ENCODE measurements at regions not wholly inside any gene's neighbourhood (a gene's known extent, or its start where the extent isn't known, plus 50 kb on each side); places are given as distances from the start of the nearest gene placed in this dataset.

- no peak overlapping the region for H3K4me3 ChIP-seq (ENCODE audit: insufficient read depth, low read length)
- H4K20me1 ChIP-seq (ENCODE audit: insufficient read depth, low read length), result no peaks in the 10 kb centered on the region
These were observed 160.2 kb downstream of the ZPLD1 start for GRCh38 chr3:102595057-102595456.

GRCh38 chr3:102599819-102600576, 165.2 kb downstream of the ZPLD1 start:
- Histone ChIP-seq H3K4me1 (ENCODE audit: insufficient read depth, low read length) (no peaks in the 10 kb centered on the region), H3K27me3 (ENCODE audit: insufficient read depth, low read length) (no peaks in the 10 kb centered on the region), H3K4me3 (ENCODE audit: insufficient read depth, low read length) (no peak overlapping the region), H4K20me1 (ENCODE audit: insufficient read depth, low read length) (no peaks in the 10 kb centered on the region), H3K36me3 (ENCODE audit: insufficient read depth, low read length) (no peaks in the 10 kb centered on the region), H3K9me3 (ENCODE audit: low read depth, low read length) (no peaks in the 10 kb centered on the region), H2AFZ (ENCODE audit: low read length) (no peak overlapping the region), H3K4me2 (ENCODE audit: insufficient read depth, low read length) (no peak overlapping the region), H3K27ac (ENCODE audit: low read depth, low read length) (no peak overlapping the region), H3K79me2 (ENCODE audit: insufficient read depth, low read length) (no peaks in the 10 kb centered on the region)
- TF ChIP-seq CTCF (IDR thresholded peaks at IDR 0.05; ENCODE audit: extremely low read depth, low read depth, low read length), result no peak
- DNase-seq (ENCODE audit: insufficient read length, low spot score, missing footprints), result no peak

More at GRCh38 chr3:102595057-102595456, 160.2 kb downstream of the ZPLD1 start:
- H2AFZ ChIP-seq (ENCODE audit: low read length), result no peak overlapping the region
- no peaks in the 10 kb centered on the region for H3K36me3 ChIP-seq (ENCODE audit: insufficient read depth, low read length)
- no peaks in the 10 kb centered on the region for H3K4me1 ChIP-seq (ENCODE audit: insufficient read depth, low read length)
- no peak for DNase-seq (ENCODE audit: insufficient read length, low spot score, missing footprints)
- H3K79me2 ChIP-seq (ENCODE audit: insufficient read depth, low read length), result no peaks in the 10 kb centered on the region
- no peak overlapping the region for H3K4me2 ChIP-seq (ENCODE audit: insufficient read depth, low read length)
- no peak overlapping the region for H3K27ac ChIP-seq (ENCODE audit: low read depth, low read length)
- H3K27me3 ChIP-seq (ENCODE audit: insufficient read depth, low read length), result no peaks in the 10 kb centered on the region
- TF ChIP-seq CTCF (IDR thresholded peaks at IDR 0.05; ENCODE audit: extremely low read depth, low read depth, low read length), result no peak
- no peaks in the 10 kb centered on the region for H3K9me3 ChIP-seq (ENCODE audit: low read depth, low read length)

DNA sequence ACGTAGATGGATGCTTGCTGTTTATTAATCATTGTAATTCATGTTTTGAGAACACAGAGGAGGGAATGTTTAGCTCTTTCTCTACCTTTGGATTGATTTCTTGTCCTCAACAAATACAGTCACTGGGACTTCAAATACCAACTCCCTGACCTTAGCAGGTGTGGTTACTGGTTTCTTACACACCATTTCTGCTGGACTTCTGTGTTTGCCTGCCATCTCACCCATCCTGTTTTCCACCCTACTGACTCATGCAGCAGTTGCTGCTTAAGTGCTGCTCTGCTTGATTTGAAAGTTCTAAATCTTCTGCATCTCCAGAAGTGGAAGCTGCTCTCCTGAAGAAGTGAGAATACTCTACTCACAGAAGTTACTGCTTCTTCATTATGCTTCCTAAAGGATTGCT, 170.3 kb downstream of the ZPLD1 start:
- no peaks in the 10 kb centered on the region for H3K27me3 ChIP-seq (ENCODE audit: insufficient read depth, low read length)
- H2AFZ ChIP-seq (ENCODE audit: low read length), result no peak overlapping the region
- H3K4me2 ChIP-seq (ENCODE audit: insufficient read depth, low read length), result no peak overlapping the region
- H3K4me1 ChIP-seq (ENCODE audit: insufficient read depth, low read length), result no peaks in the 10 kb centered on the region
- H3K36me3 ChIP-seq (ENCODE audit: insufficient read depth, low read length), result no peaks in the 10 kb centered on the region
- no peaks in the 10 kb centered on the region for H4K20me1 ChIP-seq (ENCODE audit: insufficient read depth, low read length)
- H3K9me3 ChIP-seq (ENCODE audit: low read depth, low read length), result no peaks in the 10 kb centered on the region
- no peak for TF ChIP-seq CTCF (IDR thresholded peaks at IDR 0.05; ENCODE audit: extremely low read depth, low read depth, low read length)
- H3K79me2 ChIP-seq (ENCODE audit: insufficient read depth, low read length), result no peaks in the 10 kb centered on the region
- DNase-seq (ENCODE audit: insufficient read length, low spot score, missing footprints), result no peak
- no peak overlapping the region for H3K4me3 ChIP-seq (ENCODE audit: insufficient read depth, low read length)
- H3K27ac ChIP-seq (ENCODE audit: low read depth, low read length), result no peak overlapping the region

DNA sequence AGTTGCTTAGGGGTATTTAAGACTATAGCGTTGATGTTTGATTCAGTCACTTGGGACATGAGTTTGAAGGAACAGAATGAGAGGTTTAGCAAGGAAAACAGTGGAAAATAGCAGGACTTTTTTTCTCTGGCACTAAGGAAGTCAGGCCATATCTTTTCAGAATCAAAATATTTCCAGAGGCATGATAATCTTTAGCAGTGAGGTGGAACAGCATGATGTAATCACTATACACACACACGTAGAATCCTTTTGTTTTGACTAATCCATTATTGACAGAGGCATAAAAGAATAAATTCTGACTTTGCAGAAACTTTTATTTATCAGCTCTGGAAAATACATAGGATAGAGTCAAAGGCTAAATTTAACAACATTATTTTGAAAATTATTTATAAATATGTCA, 174.1 kb downstream of the ZPLD1 start:
- H3K4me1 ChIP-seq (ENCODE audit: insufficient read depth, low read length), result no peaks in the 10 kb centered on the region
- no peak overlapping the region for H3K4me2 ChIP-seq (ENCODE audit: insufficient read depth, low read length)
- H4K20me1 ChIP-seq (ENCODE audit: insufficient read depth, low read length), result no peaks in the 10 kb centered on the region
- H3K9me3 ChIP-seq (ENCODE audit: low read depth, low read length), result no peaks in the 10 kb centered on the region
- H3K36me3 ChIP-seq (ENCODE audit: insufficient read depth, low read length), result no peaks in the 10 kb centered on the region
- H2AFZ ChIP-seq (ENCODE audit: low read length), result no peak overlapping the region
- TF ChIP-seq CTCF (IDR thresholded peaks at IDR 0.05; ENCODE audit: extremely low read depth, low read depth, low read length), result no peak
- no peak overlapping the region for H3K4me3 ChIP-seq (ENCODE audit: insufficient read depth, low read length)
- no peak overlapping the region for H3K27ac ChIP-seq (ENCODE audit: low read depth, low read length)
- no peaks in the 10 kb centered on the region for H3K27me3 ChIP-seq (ENCODE audit: insufficient read depth, low read length)
- no peak for DNase-seq (ENCODE audit: insufficient read length, low spot score, missing footprints)
- H3K79me2 ChIP-seq (ENCODE audit: insufficient read depth, low read length), result no peaks in the 10 kb centered on the region

All from osteoblast (primary cell).